ENCODE measurements at regions not wholly inside any gene's neighbourhood (a gene's known extent, or its start where the extent isn't known, plus 50 kb on each side); places are given as distances from the start of the nearest gene placed in this dataset.

DNA sequence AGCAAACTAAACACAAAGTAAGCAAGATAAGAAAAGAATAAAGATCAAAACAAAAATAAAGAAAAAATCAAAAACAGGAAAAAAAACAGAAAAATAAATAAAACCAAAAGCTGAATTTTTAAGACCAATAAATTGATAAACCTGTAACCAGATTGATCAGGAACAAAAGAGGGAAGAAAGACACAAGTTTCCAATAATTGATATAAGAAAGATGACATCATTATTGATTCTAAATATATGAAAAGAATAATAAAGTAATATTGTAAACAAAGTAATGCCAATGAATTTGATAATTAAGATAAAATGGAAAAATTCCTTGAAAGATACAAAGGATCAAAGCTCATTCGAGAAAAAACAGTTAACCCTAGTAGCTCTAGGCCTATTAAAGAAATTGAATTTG is 394.6 kb upstream of the LRATD1 start:
- Histone ChIP-seq H3K4me3 (replicated peaks; ENCODE audit: insufficient read depth, low read length) (no peak overlapping the region), H3K27ac (replicated peaks) (no peak overlapping the region), H3K27me3 (ENCODE audit: insufficient read depth, poor library complexity, severe bottlenecking) (no peaks in the 10 kb centered on the region)
- DNase-seq (ENCODE audit: low read depth in 1 of 2, low spot score in 1 of 2) = no peak
- TF ChIP-seq, protein P1, sequence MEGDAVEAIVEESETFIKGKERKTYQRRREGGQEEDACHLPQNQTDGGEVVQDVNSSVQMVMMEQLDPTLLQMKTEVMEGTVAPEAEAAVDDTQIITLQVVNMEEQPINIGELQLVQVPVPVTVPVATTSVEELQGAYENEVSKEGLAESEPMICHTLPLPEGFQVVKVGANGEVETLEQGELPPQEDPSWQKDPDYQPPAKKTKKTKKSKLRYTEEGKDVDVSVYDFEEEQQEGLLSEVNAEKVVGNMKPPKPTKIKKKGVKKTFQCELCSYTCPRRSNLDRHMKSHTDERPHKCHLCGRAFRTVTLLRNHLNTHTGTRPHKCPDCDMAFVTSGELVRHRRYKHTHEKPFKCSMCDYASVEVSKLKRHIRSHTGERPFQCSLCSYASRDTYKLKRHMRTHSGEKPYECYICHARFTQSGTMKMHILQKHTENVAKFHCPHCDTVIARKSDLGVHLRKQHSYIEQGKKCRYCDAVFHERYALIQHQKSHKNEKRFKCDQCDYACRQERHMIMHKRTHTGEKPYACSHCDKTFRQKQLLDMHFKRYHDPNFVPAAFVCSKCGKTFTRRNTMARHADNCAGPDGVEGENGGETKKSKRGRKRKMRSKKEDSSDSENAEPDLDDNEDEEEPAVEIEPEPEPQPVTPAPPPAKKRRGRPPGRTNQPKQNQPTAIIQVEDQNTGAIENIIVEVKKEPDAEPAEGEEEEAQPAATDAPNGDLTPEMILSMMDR (IDR thresholded peaks at IDR 0.05; ENCODE audit: insufficient read depth, low read length) = no peak
- TF ChIP-seq SPI1 (IDR thresholded peaks at IDR 0.05; ENCODE audit: borderline replicate concordance, low read depth) (no peak), GABPA (IDR thresholded peaks at IDR 0.05; ENCODE audit: low read depth) (no peak), POLR2AphosphoS5 (IDR thresholded peaks at IDR 0.05; ENCODE audit: low read depth) (no peak)

DNA sequence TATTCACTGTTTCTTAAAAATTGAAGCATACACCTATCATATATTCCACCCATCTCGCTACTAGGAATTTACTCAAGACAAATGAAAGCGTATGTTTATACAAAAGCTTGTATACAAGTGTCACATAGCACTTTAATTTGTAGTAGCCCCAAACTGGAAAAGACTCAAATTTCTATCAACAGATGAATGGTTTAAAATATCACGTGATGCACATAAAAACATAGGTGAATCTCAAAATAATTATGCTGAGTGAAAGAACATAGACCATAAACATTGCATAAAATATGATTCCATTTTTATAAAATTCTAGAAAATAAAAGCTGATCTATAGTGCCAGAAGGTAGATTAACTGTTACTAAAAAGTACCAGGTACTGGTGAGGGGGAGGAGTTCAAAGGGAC is 392.9 kb upstream of the LRATD1 start:
- Histone ChIP-seq H3K27me3 (ENCODE audit: insufficient read depth, poor library complexity, severe bottlenecking) (no peaks in the 10 kb centered on the region), H3K27ac (replicated peaks) (no peak overlapping the region), H3K4me3 (replicated peaks; ENCODE audit: insufficient read depth, low read length) (no peak overlapping the region)
- DNase-seq (ENCODE audit: low read depth in 1 of 2, low spot score in 1 of 2) = no peak
- TF ChIP-seq, protein P1 (IDR thresholded peaks at IDR 0.05; ENCODE audit: insufficient read depth, low read length) = no peak
- TF ChIP-seq SPI1 (IDR thresholded peaks at IDR 0.05; ENCODE audit: borderline replicate concordance, low read depth) (no peak), POLR2AphosphoS5 (IDR thresholded peaks at IDR 0.05; ENCODE audit: low read depth) (no peak), GABPA (IDR thresholded peaks at IDR 0.05; ENCODE audit: low read depth) (no peak)
- TF ChIP-seq, protein P2, sequence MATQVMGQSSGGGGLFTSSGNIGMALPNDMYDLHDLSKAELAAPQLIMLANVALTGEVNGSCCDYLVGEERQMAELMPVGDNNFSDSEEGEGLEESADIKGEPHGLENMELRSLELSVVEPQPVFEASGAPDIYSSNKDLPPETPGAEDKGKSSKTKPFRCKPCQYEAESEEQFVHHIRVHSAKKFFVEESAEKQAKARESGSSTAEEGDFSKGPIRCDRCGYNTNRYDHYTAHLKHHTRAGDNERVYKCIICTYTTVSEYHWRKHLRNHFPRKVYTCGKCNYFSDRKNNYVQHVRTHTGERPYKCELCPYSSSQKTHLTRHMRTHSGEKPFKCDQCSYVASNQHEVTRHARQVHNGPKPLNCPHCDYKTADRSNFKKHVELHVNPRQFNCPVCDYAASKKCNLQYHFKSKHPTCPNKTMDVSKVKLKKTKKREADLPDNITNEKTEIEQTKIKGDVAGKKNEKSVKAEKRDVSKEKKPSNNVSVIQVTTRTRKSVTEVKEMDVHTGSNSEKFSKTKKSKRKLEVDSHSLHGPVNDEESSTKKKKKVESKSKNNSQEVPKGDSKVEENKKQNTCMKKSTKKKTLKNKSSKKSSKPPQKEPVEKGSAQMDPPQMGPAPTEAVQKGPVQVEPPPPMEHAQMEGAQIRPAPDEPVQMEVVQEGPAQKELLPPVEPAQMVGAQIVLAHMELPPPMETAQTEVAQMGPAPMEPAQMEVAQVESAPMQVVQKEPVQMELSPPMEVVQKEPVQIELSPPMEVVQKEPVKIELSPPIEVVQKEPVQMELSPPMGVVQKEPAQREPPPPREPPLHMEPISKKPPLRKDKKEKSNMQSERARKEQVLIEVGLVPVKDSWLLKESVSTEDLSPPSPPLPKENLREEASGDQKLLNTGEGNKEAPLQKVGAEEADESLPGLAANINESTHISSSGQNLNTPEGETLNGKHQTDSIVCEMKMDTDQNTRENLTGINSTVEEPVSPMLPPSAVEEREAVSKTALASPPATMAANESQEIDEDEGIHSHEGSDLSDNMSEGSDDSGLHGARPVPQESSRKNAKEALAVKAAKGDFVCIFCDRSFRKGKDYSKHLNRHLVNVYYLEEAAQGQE (IDR thresholded peaks at IDR 0.05; ENCODE audit: insufficient replicate concordance, low read depth) = no peak

DNA sequence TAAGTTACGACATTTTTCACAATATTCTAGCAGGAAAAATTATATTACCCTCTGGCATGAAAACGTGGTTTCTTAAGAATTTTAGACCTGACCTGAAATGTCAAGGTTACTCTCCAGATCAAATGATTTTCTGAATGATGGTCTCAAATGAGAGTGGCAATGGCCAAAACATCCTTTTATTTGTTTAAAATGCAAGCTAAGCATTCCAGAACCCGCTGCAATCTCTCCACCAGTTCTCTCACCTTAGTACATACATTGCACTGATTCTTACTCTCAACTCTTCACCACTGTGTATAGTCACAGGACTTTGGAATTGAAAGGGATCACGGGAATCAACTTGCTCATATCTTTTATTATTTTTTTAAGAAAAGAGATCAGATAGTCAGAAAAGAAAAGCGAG is 391.6 kb upstream of the LRATD1 start:
- Histone ChIP-seq H3K27ac (replicated peaks) (no peak overlapping the region), H3K4me3 (replicated peaks; ENCODE audit: insufficient read depth, low read length) (no peak overlapping the region), H3K27me3 (ENCODE audit: insufficient read depth, poor library complexity, severe bottlenecking) (no peaks in the 10 kb centered on the region)
- TF ChIP-seq GABPA (IDR thresholded peaks at IDR 0.05; ENCODE audit: low read depth) = no peak
- TF ChIP-seq, protein P2 (IDR thresholded peaks at IDR 0.05; ENCODE audit: insufficient replicate concordance, low read depth) = no peak
- TF ChIP-seq, protein P1 (IDR thresholded peaks at IDR 0.05; ENCODE audit: insufficient read depth, low read length) = no peak
- no peak for TF ChIP-seq SPI1 (IDR thresholded peaks at IDR 0.05; ENCODE audit: borderline replicate concordance, low read depth)
- no peak for TF ChIP-seq POLR2AphosphoS5 (IDR thresholded peaks at IDR 0.05; ENCODE audit: low read depth)
- DNase-seq (ENCODE audit: low read depth in 1 of 2, low spot score in 1 of 2) = no peak

DNA sequence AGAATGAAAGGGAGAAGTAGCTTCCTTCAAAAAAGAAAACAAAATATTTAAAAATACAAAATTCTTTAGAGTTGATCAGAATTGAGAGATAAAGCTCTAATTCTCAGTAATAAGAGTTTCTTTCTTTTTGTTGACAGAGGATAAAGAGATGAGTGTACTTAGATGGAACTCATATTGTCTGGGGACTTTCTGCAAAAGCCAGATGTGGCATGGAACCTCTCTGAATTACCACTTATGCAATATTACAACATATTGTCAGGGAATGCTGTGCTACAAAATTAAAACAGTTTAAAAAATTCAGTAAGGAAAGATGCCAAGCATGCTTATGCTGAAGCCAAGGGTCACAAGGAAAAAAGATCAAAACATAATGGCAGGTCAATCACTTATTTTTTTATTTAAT is 386.6 kb upstream of the LRATD1 start:
- DNase-seq (ENCODE audit: low read depth in 1 of 2, low spot score in 1 of 2) = no peak
- Histone ChIP-seq H3K27me3 (ENCODE audit: insufficient read depth, poor library complexity, severe bottlenecking) (no peaks in the 10 kb centered on the region), H3K27ac (replicated peaks) (no peak overlapping the region), H3K4me3 (replicated peaks; ENCODE audit: insufficient read depth, low read length) (no peak overlapping the region)
- TF ChIP-seq, protein P1 (IDR thresholded peaks at IDR 0.05; ENCODE audit: insufficient read depth, low read length) = no peak
- TF ChIP-seq, protein P2 (IDR thresholded peaks at IDR 0.05; ENCODE audit: insufficient replicate concordance, low read depth) = no peak
- TF ChIP-seq SPI1 (IDR thresholded peaks at IDR 0.05; ENCODE audit: borderline replicate concordance, low read depth) (no peak), GABPA (IDR thresholded peaks at IDR 0.05; ENCODE audit: low read depth) (no peak), POLR2AphosphoS5 (IDR thresholded peaks at IDR 0.05; ENCODE audit: low read depth) (no peak)
